GM23338 (cell line): ENCODE measurements at regions not wholly inside any gene's neighbourhood (a gene's known extent, or its start where the extent isn't known, plus 50 kb on each side); places are given as distances from the start of the nearest gene placed in this dataset.

Source experiments
- EZH2 ChIP-seq: fragments of 200-600 bp; sonication (generic); IDR thresholded peaks from one replicate; pipeline ENCODE4 v1.8.0; 2017; ENCODE audit warnings: antibody characterized with exemption, mild to moderate bottlenecking, low read depth; ENCODE audit not compliant: unreplicated experiment
- EZH2phosphoT487 ChIP-seq: fragments of 200-600 bp; sonication (generic); IDR thresholded peaks from one replicate; pipeline ENCODE4 v1.8.1; 2018; ENCODE audit warnings: antibody characterized with exemption; ENCODE audit not compliant: unreplicated experiment
- ZNF331 ChIP-seq: fragments of 250-450 bp; sonication (Bioruptor Pico); IDR thresholded peaks from 2 replicates; pipeline ENCODE4 v1.5.0; 2020; ENCODE audit warnings: low read depth, mild to moderate bottlenecking, moderate library complexity
- TF ChIP-seq, protein P1 (sequence below), 2 experiments: fragments of 200-600 bp in 1 of 2; sonication (generic) in 1 of 2; conservative IDR thresholded peaks; 2 replicates each; pipeline versions ENCODE4 v1.5.1 to v1.6.1; 2016 to 2017; ENCODE audit warnings: antibody characterized with exemption in 2 of 2, low read depth in 2 of 2, mild to moderate bottlenecking in 2 of 2, moderate library complexity in 1 of 2

DNA sequence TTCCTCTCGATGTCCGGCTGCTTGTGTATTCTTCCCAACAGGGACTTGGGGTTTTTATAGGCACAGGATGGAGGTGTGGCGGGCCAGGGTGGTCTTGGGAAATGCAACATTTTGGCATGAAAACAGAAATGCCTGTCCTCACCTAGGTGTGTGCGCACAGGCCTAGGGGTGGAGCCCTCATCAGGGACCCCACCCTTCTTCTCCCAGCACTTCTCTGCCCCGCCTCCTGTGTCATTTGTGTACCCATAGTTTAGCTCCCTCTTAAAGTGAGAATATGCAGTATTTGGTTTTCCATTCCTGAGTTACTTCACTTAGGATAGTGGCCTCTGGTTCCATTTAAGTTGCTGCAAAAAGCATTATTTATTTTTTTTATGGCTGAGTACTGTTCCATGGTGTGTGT, 90.2 kb upstream of the ITGB1 start:
- TF ChIP-seq, protein P1, sequence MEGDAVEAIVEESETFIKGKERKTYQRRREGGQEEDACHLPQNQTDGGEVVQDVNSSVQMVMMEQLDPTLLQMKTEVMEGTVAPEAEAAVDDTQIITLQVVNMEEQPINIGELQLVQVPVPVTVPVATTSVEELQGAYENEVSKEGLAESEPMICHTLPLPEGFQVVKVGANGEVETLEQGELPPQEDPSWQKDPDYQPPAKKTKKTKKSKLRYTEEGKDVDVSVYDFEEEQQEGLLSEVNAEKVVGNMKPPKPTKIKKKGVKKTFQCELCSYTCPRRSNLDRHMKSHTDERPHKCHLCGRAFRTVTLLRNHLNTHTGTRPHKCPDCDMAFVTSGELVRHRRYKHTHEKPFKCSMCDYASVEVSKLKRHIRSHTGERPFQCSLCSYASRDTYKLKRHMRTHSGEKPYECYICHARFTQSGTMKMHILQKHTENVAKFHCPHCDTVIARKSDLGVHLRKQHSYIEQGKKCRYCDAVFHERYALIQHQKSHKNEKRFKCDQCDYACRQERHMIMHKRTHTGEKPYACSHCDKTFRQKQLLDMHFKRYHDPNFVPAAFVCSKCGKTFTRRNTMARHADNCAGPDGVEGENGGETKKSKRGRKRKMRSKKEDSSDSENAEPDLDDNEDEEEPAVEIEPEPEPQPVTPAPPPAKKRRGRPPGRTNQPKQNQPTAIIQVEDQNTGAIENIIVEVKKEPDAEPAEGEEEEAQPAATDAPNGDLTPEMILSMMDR (conservative IDR thresholded peaks at IDR 0.05; ENCODE audit: low read depth in 2 of 2): no peak
- TF ChIP-seq ZNF331 (CRISPR knock-in tag) (no peak), EZH2 (no peak), EZH2phosphoT487 (no peak)
